HUES64 (cell line): ENCODE measurements at regions not wholly inside any gene's neighbourhood (a gene's known extent, or its start where the extent isn't known, plus 50 kb on each side); places are given as distances from the start of the nearest gene placed in this dataset.

Experiments
- H3K27ac ChIP-seq: 2 replicates; pipeline ENCODE4 v1.7.0; 2013; ENCODE audit warnings: low read depth, low read length, inconsistent platforms
- H3K27me3 ChIP-seq: 2 replicates; pipeline ENCODE4 v1.6.1; 2013; ENCODE audit warnings: mild to moderate bottlenecking, low read length; ENCODE audit not compliant: insufficient read depth
- H3K36me3 ChIP-seq: 2 replicates; pipeline ENCODE4 v1.6.1; 2013; ENCODE audit warnings: mild to moderate bottlenecking, low read length; ENCODE audit not compliant: insufficient read depth
- H3K4me1 ChIP-seq: 2 replicates; pipeline ENCODE4 v1.6.1; 2013; ENCODE audit warnings: mild to moderate bottlenecking, low read length, moderate library complexity; ENCODE audit not compliant: insufficient read depth
- H3K4me3 ChIP-seq: 2 replicates; pipeline ENCODE4 v1.5.1; 2013; ENCODE audit warnings: mild to moderate bottlenecking, low read length, moderate library complexity
- H3K9ac ChIP-seq: 2 replicates; pipeline ENCODE4 v1.6.1; 2013; ENCODE audit warnings: mild to moderate bottlenecking, low read depth, low read length
- H3K9me3 ChIP-seq: 2 replicates; pipeline ENCODE4 v1.6.1; 2013; ENCODE audit warnings: low read depth, low read length; ENCODE audit not compliant: insufficient read depth
- WGBS: fragments of 150-250, 120-280 bp; methylation state at CpG from one replicate; pipeline ENCODE4 v1.1.7; 2013; ENCODE audit warnings: missing lambda C conversion rate; 5-methylcytosine and 5-hydroxymethylcytosine counted together

DNA sequence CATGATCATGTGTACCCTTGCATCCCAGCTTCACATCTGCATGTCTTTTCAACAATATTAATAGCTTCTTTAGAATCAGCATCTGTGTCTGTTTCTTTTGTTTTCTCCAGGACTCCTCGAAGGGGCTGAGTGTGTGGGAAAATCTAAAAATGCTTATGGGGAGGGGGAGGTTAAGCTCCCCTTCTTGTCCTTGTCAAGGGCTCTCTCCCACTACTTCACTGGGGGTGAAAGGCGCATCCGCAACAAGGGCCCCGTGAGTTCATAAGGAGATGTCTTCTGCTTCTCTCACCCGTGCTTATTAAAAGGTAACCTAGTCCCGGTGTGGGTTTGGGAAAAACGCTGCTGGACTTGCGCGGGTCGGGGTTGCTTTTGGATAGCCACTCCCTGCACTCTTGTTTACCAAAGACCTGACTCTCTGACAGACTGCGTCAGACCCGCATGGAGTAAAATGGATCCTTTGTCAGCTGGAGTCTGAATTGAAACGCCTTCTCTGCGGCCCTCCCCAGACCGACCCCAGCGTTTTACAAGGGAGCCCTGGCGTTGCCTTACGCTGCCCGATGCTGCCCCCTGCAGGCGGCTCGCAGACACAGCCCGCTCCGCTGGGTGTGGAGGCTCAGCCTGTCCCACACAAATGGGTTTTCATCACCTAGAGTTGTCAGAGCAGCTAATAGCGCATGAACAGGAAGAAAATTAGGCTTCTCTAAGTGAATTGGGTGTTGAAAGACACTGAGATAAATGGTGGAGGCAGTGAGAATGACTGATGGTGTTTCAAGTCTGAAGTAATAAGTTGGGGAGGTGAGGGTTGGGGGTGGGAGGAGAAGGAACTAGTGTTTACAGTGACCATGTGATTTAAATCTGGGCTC is 53.8 kb downstream of the IER5 start:
- Histone ChIP-seq H3K4me1 (peaks cover 6% of the 10 kb centered on the region; the same call in 1 of the 2 replicates), H3K4me3 (peak overlapping the region; percentile 39), H3K27me3 (peaks cover 9% of the 10 kb centered on the region), H3K27ac (no peak overlapping the region), H3K36me3 (no peaks in the 10 kb centered on the region), H3K9me3 (no peaks in the 10 kb centered on the region; the same call in 1 of the 2 replicates), H3K9ac (peak overlapping the region; percentile 50)
- 12% methylated on average over 23 of the region's 24 CpGs for WGBS

DNA sequence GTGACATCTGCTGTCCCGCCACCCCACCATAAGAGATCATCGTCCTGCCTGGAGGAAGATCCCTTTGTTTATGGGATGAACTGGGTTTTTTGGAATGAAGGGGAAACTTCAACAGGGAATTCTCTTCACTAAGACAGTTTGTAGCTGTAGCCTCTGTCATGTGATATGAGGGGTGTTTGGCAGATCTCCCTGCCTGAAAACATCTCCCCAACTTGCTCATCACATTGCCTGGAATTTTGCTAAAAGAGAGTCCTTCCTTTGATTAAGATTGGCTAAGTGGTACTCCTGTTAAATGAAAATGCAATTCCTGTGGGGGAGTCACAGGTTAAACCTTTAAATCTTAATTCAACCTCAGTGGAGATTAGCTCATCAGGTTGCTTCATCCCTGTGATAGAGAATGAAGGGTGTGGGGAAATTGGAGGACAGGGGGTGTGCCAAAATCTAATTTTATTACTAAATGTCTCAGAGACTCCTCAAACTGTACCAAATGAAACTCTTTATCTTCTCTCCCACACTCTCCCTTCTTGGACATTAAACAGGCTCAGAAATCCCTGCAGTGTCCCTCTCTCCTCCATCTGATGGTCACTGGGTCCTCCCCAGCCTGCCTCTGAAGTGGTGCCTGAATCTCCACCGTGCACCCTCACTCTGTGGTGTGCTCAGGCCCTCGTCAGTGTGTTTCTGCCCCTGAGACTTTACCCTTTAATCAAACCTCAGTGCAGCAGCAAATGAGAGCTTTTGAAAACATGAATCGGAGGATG is 54.8 kb downstream of the IER5 start:
- Histone ChIP-seq H3K4me1 (peaks cover 6% of the 10 kb centered on the region; the same call in 1 of the 2 replicates), H3K9me3 (no peaks in the 10 kb centered on the region; the same call in 1 of the 2 replicates), H3K27me3 (peaks cover 9% of the 10 kb centered on the region), H3K4me3 (no peak overlapping the region), H3K9ac (no peak overlapping the region), H3K27ac (no peak overlapping the region), H3K36me3 (no peaks in the 10 kb centered on the region)
- 74% methylated on average over 5 of the region's 5 CpGs for WGBS

DNA sequence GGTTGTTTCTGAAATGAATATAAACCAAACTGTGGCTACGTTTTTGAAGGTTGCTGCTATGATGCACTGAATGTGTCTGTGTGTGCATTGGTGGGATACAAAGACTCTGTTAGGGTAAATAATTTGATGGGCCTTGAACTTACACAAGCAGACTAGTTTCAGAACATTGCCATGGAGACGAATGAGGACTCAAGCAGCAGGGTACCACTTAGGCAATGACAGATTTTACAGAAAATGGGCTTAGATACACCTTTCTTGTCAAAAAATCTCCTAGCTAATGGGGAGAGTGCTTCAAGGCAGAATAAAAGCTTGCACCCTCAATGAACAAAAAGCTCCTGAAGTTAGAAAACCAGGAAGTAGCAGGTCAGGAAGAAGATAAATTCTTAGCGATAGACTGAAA is 55.7 kb downstream of the IER5 start:
- Histone ChIP-seq H3K36me3 (no peaks in the 10 kb centered on the region), H3K27ac (no peak overlapping the region), H3K4me3 (no peak overlapping the region), H3K9ac (no peak overlapping the region), H3K4me1 (peaks cover 6% of the 10 kb centered on the region), H3K27me3 (peaks cover 9% of the 10 kb centered on the region), H3K9me3 (no peaks in the 10 kb centered on the region; the same call in 1 of the 2 replicates)
- 84% methylated on average over 3 of the region's 3 CpGs for WGBS

DNA sequence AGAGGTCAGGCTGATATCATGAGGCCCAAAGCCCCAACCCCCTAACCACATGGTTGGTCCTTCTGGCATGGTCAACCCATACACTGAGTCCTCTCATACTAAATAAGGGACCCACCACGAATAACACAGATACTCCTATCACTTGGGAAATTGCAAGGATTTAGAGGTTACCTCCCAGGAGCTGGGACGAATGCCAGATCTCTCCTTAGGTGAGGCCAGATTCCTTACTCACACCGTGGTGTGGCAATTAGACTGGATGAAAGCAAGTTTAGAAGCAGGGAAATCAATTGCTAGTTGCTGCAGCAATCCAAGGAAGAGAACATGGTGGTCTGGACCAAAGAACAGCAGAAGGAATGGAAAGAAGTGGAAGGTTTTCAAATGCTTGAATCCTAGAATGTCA is 60.1 kb downstream of the IER5 start:
- WGBS: 90% methylated on average over 3 of the region's 3 CpGs
- Histone ChIP-seq H3K9me3 (no peaks in the 10 kb centered on the region; the same call in 1 of the 2 replicates), H3K27ac (no peak overlapping the region), H3K36me3 (no peaks in the 10 kb centered on the region), H3K9ac (no peak overlapping the region), H3K27me3 (no peaks in the 10 kb centered on the region), H3K4me1 (peaks cover 8% of the 10 kb centered on the region; the same call in 1 of the 2 replicates), H3K4me3 (no peak overlapping the region)

DNA sequence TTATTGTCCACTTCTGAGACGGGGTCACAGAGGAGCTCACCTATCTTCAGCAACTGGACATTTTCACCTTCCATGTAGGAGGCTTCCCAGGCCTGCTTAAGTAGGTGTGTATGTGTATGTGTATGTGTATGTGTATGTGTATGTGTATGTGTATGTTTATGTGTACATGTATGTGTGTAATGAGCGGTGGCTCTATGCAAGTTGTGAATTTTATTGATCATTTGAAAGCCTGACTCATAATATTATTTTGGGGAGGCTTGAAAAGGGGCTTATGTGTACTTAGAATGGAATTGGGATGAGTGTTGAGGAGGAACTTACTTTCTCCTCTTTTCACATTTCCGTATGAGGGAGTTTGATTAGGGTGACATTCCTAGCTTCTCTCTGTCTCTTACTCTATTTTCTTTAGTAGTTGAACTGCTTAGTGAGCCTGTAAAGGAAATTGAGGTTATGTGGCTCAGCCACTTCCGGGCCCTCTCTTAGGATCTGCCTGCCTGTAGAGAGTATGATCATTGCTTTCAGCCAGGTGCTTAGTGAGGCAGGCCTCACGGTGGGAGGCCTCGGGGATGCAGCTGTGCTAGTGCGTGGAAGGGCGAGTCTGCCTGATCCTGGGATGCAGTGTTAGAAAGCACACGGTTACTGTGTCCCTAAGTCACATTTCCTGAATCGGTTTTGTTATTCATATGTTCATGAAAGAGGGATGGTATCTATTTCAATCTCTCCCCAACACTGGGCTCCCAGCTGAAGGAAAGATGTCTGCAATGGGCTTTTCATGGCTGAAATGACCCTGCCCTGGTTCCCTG is 61.0 kb downstream of the IER5 start:
- H3K4me3 ChIP-seq: no peak overlapping the region
- H3K9me3 ChIP-seq: no peaks in the 10 kb centered on the region; the same call in 1 of the 2 replicates
- no peak overlapping the region for H3K9ac ChIP-seq
- WGBS: 74% methylated on average over 8 of the region's 10 CpGs
- no peaks in the 10 kb centered on the region for H3K36me3 ChIP-seq
- peaks cover 8% of the 10 kb centered on the region; the same call in 1 of the 2 replicates for H3K4me1 ChIP-seq
- no peaks in the 10 kb centered on the region for H3K27me3 ChIP-seq
- no peak overlapping the region for H3K27ac ChIP-seq

DNA sequence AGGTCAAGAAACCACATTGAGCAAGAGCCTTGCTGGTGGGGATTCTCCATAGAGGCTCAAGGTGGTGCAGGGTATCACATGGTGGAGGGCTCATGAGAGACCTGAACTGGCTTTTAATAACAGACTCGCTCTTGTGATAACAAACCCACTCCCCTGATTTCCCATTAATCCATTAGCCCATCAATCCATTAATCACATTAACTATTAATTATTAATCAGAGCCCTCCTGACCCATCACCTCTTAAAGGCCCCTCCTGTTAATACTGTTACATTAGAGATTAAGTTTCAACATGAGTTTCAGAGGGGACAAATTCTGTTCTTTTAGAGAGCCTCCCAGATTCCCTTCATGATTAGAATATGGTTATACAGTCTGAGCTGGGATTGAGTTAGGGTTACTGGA is 61.8 kb downstream of the IER5 start:
- no peak overlapping the region for H3K9ac ChIP-seq
- H3K4me3 ChIP-seq: no peak overlapping the region
- H3K27me3 ChIP-seq: no peaks in the 10 kb centered on the region
- 97% methylated on average over 1 of the region's 1 CpG for WGBS
- peaks cover 8% of the 10 kb centered on the region; the same call in 1 of the 2 replicates for H3K4me1 ChIP-seq
- H3K9me3 ChIP-seq: peaks cover under 1% of the 10 kb centered on the region; the same call in 1 of the 2 replicates
- no peaks in the 10 kb centered on the region for H3K36me3 ChIP-seq
- no peak overlapping the region for H3K27ac ChIP-seq

GRCh38 chr1:181150842-181151241 is 62.3 kb downstream of the IER5 start:
- H3K4me3 ChIP-seq: no peak overlapping the region
- H3K9me3 ChIP-seq: peaks cover 4% of the 10 kb centered on the region; the same call in 1 of the 2 replicates
- no peak overlapping the region for H3K9ac ChIP-seq
- H3K36me3 ChIP-seq: no peaks in the 10 kb centered on the region
- H3K27me3 ChIP-seq: no peaks in the 10 kb centered on the region
- peaks cover 8% of the 10 kb centered on the region; the same call in 1 of the 2 replicates for H3K4me1 ChIP-seq
- no peak overlapping the region for H3K27ac ChIP-seq

GRCh38 chr1:181151378-181152326 is 63.2 kb downstream of the IER5 start:
- H3K9ac ChIP-seq: no peak overlapping the region
- H3K4me1 ChIP-seq: peaks cover 8% of the 10 kb centered on the region; the same call in 1 of the 2 replicates
- 81% methylated on average over 11 of the region's 11 CpGs for WGBS
- H3K36me3 ChIP-seq: no peaks in the 10 kb centered on the region
- no peak overlapping the region for H3K27ac ChIP-seq
- H3K9me3 ChIP-seq: 0 out of 2 replicates have a peak, but pooled peaks cover 8% of the 10 kb centered on the region
- H3K27me3 ChIP-seq: no peaks in the 10 kb centered on the region
- H3K4me3 ChIP-seq: no peak overlapping the region

DNA sequence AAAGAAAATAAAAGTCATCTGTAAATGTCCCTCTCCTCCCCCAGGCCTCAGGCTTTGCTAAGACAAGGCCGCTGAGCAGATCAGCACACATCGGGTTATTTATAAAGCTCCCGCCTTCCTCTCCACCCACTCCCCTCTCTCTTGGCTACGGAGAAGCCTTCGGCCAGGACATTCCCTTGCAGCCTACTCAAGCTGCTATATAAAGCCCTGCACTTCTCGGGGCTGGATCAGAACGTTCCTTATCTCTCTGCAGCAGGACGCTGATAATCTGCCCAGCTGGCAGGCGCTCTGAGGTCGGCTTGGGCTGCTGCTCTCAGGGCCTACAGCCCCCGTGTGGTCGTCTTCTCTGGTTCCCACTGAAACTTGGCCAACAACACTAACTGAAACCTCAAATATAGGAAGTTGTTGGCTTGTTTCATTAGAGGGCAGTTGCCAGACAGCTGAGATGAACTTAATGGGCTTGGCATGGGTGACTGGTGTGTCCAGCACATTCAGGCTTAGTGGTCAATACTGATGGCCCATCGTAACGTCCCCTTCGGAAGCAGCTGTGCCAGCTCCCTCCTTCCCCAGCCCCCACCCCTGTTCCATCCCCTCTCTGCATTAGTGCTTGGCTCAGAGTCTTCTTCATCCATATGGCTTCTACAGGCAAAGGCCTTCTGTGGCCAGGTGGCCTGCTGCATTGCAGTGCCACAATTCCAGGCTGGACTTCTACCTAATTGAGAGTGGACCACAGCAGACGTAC is 64.6 kb downstream of the IER5 start:
- H3K36me3 ChIP-seq: no peaks in the 10 kb centered on the region
- H3K9me3 ChIP-seq: 0 out of 2 replicates have a peak, but pooled peaks cover 8% of the 10 kb centered on the region
- H3K4me1 ChIP-seq: peaks cover 8% of the 10 kb centered on the region; the same call in 1 of the 2 replicates
- H3K27me3 ChIP-seq: no peaks in the 10 kb centered on the region
- H3K4me3 ChIP-seq: no peak overlapping the region
- no peak overlapping the region for H3K9ac ChIP-seq
- WGBS: 39% methylated on average over 16 of the region's 16 CpGs
- H3K27ac ChIP-seq: no peak overlapping the region
